ENCODE measurements at regions not wholly inside any gene's neighbourhood (a gene's known extent, or its start where the extent isn't known, plus 50 kb on each side); places are given as distances from the start of the nearest gene placed in this dataset.

DNA sequence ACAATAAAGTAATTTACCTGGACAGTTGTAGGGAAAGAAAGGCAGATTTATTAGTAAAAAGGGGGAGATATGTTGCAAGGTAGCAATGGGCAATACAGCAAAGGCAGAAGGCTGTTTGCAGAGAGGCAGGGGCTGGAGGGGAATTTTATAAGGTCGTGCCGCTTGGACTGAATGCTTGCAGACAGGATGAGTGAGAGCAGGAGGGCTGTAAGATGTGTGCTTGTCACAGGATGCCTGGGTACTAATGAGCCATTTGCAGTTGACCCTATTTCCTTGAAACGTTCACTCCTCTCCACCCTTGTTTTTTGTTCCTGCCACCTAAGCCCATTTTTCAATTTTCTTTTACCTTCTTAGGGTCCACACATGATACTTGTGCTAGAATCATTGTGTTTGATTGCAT lies 214.7 kb downstream of the TRAM1L1 start:
- peak; percentile 45 for DNase-seq

DNA sequence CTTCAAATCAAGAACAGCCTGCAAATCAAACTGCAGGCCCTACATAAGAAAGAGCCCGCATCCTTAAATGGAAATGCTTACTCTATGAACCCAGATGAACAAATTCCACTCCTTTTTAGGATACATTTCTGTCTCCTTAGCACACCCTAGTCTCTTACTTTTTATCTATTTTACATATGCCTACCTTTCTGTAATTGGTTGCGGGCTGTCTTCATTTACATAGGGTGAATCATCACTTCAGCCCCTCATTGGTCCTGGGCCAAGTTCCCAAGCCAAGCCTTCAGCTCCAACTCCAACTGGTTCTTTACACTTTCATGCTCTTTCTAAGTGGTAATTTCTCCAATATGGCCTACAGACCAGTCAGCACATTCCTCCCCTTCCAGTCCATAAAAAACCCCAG lies 219.3 kb downstream of the TRAM1L1 start:
- no peak for DNase-seq

DNA sequence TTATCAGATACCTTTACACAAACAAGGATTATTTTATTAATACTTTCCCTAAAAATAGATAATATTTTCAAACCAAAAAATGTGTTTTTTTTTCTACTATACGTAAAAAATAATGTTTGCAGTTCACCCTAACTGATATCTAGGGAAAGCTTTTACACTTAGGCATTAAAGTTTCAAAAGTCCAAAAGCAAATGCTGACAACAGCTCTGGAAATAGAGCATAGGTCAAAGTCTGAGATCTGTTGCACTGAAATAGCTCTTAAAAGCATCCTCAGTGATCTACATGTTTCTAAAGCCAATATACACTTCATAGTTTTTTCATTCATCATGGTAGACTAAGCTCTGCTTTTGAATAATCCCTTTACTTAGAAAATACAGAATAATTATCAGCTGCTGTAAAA lies 222.8 kb downstream of the TRAM1L1 start:
- DNase-seq: no peak

DNA sequence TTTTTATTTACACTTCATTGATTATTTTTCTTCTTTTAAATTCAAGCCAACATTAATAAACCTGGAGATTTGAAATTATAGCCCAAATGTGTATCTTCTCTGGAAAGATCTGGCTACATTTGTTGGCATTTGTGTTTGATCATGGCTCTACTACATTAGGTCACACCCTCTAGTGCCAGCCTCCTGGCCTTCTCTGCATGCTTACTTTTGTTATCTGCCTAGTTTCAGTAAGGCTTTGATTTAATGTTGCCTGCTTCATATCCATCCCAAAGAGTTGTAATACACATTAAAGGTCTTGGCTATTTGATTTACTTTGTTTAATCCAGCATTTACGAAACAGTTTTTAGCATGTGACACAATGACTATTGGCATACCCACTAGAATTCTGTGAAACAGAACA lies 224.5 kb downstream of the TRAM1L1 start:
- DNase-seq: no peak

DNA sequence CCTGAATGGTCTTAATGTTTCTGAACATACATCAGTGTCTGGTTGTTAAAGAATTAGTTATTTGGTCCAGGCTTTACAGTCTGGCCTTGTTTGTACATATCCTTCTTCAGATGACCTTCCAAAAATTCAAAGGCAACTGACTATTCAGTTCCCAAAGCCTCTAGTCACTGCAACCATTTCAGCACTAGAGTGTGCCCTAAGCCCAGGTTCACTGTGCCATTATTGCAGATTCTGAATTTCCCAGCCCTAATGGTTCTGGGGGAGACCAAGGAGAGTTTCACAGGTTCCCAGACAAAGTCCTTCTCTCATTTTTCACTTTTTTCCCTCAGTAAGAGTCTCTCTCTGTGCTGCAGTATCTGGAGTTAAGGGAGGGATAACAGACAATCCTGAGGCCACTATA lies 235.8 kb downstream of the TRAM1L1 start:
- no peak for DNase-seq

DNA sequence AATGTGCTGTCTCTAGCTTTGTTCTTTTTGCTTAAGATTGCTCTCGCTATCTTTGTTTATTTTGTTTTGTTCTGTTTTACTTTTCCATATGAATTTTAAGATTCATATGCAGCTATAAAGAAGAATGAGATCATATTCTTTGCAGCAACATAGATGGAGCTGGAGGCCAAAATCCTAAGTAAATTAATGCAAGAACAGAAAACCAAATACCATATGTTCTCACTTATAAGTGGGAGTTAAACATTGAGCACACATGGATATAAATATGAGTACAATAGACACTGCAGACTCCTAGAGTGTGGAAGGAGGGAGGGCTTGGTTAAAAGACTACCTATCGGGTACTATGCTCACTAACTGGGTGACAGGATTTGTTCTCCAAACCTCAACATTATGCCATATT lies 237.8 kb downstream of the TRAM1L1 start:
- DNase-seq: no peak

DNA sequence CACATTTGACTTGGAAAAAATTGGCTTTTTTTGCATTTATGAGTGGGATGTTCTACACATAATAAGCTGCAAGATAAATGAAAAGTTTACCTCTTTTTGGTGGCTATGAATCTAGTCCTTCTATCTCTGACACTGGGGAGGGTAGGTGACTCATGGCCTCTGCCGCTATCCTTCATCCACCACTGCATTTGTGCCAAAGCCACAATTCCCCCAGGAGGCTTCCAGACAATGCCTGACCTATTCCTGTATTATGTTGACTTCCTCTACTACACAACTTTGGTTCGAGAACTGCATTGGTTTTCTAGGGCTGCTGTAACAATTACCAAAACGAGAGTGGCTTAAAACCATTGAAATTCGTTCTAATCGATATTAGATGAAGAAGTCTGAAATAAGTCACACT lies 245.6 kb downstream of the TRAM1L1 start:
- DNase-seq: no peak

DNA sequence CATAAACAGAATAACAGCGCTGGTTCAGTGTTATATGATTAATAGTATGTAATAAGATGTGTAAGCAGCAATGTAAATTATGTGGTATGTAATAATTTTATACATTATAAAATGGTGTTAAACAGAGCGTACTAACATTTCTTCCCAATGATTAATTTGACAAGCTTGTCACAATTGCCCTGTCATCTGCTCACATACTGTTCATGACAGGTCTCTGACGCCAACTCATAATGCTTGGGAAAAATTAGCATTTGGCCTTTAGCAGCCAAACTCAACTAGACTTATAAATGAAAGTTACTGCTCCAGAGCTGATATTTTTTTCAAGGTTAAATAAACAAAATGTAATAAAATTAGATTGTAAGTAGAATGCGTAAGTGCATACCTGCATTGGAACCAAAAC lies 246.8 kb downstream of the TRAM1L1 start:
- DNase-seq: no peak

DNA sequence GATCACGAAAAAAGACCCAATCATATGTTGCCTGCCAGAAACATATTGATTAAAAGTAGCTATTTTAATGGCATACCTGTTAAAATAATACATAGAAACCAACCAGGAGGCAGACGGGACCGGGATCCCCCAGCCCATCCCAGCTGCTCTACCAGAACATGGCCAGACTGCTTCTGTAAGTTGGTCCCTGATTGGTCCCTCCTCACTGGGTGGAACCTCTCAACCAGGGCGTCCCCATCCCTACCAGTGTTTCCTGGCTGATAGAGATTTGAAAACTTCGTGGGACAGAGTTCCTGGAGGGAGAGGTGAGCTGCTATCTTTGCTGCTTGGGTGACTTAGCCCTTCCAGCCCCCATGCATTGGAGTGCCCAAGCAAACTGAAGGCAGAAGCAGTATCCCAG lies 256.2 kb downstream of the TRAM1L1 start:
- no peak for DNase-seq

DNA sequence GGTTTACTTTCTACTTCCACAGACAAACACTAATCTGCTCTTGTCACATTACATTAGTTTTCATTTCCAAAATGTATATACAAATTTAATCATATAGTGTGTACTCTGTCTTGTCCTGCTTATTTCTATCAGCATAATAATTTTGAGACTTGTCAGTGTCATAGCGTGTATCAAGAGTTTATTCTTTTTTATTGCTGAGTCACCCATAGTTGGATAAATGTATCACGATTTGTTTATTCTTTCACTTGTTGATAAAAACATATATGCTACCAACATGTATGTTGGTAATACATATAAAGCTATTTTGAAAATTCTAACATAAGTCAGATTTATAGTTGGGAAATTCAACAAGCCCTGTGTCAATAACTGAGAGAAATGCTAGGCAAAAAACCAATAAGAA lies 261.2 kb downstream of the TRAM1L1 start:
- DNase-seq: no peak

DNA sequence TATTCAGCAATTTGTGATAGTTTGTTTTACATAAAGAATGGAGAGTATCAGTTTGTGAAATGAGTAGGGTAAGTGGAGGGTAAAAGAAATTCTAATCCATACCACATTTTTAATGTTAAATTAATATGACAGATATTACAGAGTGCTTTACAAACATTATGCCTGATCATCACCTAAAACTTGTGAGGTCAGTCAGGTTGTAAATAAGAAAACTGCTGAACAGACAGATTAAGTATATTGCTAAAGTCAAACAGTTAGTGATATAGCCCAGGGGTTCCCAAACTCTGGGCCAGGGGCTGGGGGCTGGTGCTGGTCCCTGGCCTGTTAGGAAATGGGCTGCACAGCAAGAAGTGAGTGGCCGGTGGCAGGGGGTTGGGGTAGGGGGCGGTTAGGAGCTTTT lies 273.6 kb downstream of the TRAM1L1 start:
- DNase-seq: no peak

DNA sequence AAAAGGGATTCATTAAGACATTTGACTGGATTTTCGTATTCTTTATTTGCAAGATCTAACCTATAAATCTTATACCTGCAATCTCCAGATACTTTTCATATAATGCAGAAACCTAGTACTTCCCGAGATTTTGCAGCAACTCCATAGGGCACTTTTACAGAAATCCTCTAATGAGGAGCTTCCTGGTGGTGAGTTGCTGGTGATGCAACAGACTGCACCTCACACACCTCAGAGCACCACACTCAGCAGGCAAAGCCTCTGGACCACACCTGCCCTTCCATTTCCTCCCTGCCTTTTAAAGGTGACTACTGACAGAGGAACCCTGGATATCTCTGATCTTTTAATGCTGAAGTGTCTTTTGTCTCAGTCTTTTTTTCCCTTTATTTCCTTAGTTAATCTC lies 289.4 kb downstream of the TRAM1L1 start:
- no peak for DNase-seq

DNA sequence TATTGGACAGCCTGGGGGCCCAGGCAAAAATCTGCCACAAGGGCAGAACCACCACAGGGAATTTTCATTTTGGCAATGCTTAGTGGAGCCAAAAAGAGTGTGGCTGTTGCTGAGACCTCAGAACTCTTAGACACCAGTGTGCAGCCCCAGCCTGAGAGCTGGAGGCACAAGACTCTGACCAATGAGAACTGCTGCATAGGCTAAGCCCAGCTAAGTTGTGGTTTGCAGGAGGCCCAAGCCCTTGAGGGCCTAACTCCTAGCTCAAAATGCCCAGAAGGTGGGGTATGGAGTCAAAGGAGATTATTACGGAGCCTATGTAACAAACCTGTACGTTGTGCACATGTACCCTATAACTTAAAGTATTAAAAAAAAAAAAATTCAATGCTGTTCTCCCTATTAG lies 296.7 kb downstream of the TRAM1L1 start:
- DNase-seq: no peak

DNA sequence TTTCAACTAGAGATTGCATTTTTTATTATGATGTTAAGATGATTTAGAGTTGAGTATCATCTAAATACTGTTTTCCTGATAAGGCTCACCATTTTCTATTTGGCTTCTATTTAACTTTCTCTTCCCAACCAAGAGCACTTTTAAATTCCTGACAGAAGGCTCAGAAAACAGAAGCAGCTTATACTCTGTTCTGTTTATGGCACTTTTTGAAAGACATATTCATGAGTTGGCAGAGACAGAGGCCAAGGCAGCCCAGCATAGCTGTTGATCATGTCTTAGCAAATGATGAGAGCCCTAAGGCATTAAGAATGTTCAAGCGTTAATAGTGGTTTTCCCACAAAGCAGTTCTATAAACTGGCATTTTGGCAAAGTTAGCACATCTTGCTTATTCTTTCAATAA lies 330.3 kb downstream of the TRAM1L1 start:
- no peak for DNase-seq

DNA sequence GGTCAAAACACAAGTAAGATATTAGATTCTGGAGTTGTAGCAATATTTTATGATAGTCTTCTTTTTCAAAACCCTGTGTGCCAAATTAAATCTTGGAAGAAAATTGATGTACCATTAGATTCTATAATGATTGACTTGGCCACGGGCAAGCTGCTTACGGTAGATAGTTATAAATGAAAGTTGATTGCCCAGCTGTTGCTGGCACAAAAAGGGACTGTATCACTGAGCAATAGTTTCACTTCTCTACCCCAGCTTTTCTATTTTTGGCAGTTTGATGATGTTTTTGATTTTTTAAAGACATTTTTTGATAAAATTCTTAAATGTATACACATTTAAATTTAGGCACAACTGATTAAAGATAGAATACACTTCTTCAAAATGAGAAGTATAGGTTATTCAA lies 333.3 kb downstream of the TRAM1L1 start:
- no peak for DNase-seq

DNA sequence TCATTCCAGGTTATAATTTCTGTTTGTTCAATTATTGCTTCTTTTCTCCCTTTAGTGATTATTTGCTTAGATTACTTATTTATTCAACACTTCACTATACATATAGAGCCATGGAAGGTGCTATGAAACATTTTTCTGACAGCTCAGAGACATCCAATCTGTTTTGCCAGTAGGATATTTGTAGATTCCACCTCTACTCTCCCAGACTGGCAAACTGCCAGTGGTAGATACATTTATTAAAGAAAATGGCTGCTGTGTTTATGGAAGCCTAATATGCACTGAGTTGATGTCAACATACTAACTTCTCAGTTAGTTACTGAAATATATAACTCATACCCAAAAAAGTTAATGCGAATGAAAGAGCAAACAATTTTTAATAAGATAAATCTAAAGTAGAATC lies 348.6 kb downstream of the TRAM1L1 start:
- no peak for DNase-seq

DNA sequence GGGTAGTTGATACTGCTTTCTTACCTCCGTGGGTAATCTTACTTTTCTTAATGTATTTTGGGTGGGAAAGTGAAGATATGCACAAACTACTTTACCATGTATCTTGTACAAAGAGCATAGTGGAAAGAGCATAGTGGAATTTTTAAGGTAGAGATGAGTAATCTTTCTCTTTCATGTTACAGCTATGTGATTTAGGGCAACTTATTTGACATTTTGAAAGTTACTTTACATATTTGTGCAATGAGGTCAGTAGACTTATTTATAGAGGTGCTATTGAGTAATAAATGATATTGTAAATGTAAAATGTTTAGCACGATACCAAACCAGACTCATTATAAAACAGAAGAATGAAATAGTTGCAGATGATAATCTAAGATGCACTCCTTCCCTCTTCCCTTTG lies 351.2 kb downstream of the TRAM1L1 start:
- DNase-seq: no peak

DNA sequence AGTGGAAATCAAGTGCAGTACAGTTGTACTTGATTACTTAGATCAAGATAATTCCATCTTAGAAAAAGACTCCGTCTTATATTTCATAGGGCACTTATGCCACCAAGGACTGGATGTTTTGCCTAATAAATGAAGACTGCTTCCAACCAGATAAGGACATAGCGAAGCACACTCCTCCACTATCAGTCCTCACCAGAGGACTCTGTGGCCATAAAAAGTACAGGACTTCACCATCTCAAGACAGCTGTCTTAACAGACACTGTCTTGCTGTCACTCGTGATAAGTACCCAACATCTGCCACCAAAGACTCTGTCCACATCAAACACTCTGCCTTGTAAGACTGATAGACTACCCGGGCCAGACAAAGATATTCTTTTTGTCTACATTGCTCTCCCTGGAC lies 352.0 kb downstream of the TRAM1L1 start:
- DNase-seq: no peak

DNA sequence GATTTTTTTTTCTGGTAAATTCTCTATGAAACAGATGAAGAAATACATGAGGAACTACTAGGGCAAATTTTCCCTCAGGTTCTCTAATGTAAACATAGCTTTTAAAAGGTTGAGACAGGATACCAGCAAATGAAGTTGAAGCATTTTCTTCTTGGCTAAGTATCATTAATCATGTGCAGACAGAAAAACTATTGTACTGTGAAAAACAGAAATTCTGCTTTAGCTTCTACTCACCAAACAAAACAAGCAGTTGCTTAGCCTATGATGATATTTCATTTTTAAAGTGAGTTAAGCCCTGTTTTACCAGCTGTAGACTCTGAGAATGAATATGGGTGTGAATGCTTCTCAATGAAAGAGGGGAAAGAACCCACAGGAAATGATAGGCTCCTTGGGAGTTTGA lies 358.9 kb downstream of the TRAM1L1 start:
- DNase-seq: no peak

DNA sequence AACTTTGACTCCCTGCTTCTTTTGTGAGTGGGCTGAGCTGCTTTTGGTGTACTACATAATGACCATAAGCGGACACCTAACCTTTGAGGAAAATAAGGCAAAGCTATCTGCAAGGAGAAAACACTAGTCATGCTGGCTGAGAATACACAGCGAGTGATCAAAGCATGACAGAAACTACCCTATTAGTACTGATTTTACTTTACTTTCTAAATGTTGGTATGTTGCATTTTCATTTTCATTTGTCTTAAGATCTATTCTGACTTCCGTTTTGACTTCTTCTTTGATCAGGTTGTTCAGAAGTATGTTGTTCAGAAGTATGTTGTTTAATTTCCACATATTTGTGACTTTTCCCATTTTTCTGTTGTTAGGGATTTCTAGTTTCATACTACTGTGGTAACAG lies 361.1 kb downstream of the TRAM1L1 start:
- DNase-seq: no peak

DNA sequence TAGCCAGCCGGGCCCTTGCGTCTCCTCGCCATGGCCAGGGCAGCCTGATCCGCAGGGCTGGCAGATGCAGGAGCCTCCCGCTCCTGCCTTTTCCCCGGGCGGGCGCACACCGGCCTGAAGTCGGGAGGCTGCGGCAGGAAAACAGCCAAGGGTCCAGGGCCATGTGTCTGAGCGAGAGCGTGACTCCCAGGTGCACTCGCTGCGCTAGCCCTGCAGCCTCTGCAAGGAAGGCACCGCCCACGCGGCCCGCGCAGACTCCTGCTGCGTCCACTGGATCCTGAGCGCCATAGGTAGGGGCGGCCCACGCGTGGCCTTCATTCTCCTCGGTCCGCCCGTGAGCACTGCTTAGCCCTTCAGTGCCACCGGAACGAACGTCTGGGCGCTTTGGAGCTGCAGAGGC lies 379.9 kb downstream of the TRAM1L1 start:
- DNase-seq: no peak

DNA sequence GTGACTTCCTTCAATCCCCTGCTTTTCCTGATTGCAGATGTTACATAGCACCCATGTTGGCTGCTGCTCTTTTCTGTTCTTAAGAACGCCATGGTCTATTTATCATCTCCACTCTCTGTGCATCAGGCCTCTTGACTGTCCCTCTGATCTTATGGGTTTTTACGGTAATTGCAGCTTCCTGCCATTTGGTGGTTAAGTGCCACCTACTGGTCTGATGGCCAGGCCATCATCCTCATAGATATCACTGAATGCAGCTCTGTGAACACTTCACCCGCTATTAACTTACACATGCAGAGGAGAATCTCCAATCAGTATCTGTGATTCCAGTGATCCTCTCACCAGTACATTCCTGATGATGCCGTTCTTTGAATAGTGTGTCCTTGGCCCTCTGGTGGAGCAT lies 382.4 kb downstream of the TRAM1L1 start:
- DNase-seq: no peak

DNA sequence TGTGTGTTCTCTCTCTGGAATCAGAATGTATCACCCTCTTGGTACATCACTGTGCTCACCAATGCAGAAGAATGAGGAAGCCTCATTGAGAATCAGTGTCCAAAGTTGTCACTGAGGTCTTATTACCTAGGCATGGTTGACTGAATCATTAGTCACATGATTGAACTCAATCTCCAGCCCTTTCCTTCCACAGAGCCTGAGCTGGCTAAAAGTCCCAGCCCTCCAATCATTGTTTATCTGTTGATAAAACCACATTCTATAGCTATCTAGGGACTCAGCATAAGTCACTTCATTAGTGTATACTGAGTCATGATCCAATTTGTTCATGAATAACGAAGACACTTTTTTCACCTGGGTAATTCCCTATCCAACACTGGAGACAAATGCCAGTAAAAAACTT lies 396.8 kb downstream of the TRAM1L1 start:
- no peak for DNase-seq

DNA sequence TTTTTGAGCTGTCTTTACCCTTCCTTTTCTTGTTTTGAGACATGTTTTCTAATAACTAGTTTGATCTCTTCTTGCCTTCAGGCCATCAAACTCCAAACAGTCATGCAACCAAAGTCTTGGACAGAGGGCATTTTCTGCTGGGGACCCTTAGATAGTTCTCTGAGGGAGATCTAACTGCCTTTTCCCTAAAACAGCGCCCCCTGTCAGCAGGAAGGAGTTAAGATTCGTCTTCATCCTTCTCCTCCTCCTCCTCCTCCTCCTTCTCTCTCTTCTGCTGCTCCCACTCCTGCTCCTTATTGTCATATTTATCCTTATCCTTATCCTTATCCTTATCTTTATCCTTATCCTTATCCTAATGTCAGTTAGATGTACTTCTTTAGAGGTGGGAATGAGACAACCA lies 417.2 kb downstream of the TRAM1L1 start:
- no peak for DNase-seq

DNA sequence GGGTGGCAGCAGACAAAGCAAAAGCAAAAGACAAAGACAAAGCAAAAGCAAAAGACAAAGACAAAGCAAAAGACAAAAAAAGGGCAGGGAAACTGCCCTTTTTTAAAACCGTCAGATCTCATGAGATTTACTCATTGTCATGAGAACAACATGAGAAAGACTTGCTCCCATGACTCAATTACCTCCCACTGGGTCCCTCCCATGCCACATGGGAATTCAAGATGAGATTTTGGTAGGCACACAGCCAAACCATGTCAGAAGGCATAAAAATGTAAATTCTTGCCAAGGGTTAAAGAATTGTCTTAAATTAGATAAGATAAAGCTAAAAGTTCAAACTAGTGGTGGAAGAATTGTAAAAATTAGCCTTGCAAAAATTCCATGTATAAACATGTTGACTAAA lies 419.7 kb downstream of the TRAM1L1 start:
- DNase-seq: no peak

DNA sequence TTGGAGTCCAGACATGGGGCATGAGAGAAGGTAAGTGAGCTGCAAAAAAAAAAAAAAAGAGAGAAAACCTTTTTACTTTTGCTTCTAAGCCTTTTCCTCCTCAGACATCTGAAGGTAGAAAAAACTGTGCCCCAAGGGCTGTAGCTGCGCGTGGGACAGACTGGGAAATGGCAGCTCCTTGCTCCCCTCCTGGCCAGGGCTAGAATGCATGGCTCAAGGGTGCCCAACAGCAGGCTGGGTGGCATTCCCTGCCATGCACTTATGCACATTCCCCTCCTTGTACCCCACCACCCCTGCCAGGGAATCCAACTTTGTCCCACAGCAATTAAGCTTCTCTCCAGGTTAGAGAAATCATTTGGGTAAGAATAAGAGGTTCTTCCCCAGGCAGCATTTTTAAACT lies 421.2 kb downstream of the TRAM1L1 start:
- no peak for DNase-seq

All from retina (tissue), 1 donor.